Left ventricle myocardium superior (tissue), 1 donor: ENCODE measurements at regions not wholly inside any gene's neighbourhood (a gene's known extent, or its start where the extent isn't known, plus 50 kb on each side); places are given as distances from the start of the nearest gene placed in this dataset.

Experiments
- ATAC-seq: fragments of 200-7000 bp; cut with Tn5 transposase; one replicate; pipeline ENCODE4 v1.9.1; 2020; ENCODE audit warnings: mild to moderate bottlenecking, moderate library complexity
- DNase-seq: peaks from one replicate; pipeline ENCODE4 v3.0.0-alpha.2; 2020
- intact Hi-C: fragments of 100-400 bp; cut with micrococcal nuclease; formaldehyde crosslinking; loops from one replicate; pipeline ENCODE4 v1.11.0; 2022
- donor health status: DM: no; HTN: yes; CAD: no; lungs with severe emphysema.

DNA sequence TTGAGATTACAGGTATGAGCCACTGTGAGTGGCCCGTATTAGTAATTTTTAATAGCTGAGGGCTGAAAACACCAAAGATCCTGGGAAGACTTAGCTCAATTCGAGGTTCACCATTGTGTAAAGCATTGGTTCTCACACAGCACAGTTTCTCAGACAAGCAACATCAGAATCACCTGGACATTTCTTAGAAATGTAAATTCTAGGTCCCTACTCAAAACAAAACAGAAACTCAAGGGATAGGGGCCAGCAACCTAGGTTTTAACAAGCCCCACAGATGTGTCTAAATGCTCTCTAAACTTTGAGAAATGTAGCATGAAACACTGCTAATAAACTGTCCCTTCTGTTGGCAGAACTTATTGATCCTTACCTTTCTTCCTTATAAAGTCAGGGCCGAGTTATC lies 681.2 kb downstream of the RNF144A start:
- ATAC-seq (no peak), DNase-seq (no peak)
- intact Hi-C loops = no loop called here

DNA sequence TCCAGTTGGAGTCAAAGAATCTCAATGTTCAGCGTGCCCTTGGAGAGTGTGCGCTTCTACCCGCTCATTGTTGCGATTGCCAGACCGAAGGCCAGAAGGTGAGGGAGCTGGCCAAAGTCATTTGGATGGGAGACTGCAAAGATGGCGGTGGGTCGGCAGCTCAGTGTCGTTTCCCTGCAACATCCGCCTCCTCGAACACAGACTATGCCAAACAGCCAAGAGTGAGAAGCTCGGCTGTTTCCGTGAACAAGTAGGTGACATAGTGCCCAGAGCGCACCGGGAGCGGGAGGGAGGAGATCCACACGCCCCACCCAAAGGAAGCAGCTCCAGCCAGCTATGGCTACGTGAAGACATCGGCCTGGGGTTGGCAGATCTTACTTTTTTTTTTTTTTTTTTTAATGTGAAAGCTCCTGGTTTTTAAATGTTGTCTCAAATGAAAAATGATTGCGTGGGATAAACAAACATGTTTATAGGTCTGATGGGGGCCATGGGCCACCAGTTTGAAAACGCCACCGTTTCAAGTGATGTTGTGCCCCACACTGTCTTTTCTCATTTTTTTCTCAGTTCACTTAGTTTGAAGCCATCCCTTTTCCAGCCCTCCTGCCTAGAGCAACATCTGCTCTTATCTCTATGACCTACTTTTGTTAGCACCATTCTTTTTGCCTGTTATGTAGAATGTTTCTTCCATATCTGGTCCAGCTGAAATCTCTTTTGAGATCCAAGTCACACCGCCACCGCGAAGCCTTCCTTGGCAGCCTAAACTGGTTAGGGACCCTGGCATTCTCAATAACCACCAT lies 682.4 kb downstream of the RNF144A start:
- DNase-seq (no peak), ATAC-seq (no peak)
- intact Hi-C loops = no loop called here

DNA sequence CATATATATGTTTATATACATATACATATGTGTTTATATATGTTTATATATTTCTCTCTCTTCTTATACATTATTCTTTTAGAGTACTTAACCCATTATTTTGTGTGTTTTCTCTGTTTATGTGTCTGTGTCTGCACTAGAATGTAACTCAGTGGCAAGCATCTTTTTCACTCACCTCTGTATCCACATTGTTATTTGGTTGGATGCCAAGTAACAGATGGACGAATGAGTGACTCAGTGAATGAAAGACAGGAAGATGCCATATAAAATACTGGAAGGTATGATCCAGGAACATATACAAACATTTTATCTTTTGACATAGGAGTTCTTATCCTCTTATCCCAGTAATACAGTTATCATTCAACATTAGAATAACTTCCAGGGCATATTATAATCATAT lies 684.8 kb downstream of the RNF144A start:
- ATAC-seq (no peak), DNase-seq (no peak)
- intact Hi-C loops = no loop called here

DNA sequence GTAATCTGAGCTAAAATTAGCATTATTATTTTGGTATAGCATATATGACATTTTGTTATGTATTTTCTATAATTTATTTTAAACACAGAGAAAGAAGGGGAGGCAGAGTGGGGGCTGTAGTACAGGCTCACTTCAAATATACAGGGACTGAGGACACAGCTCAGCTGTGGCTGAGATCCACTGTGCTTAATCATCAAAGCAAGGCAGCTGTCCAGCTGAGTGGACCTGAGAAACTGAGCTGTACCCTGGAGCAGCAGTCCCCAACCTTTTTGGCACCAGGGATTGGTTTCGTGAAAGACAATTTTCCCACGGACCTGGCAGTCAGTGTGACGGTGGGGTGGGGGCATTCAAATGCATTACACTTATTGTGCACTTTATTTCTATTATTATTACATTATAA lies 687.2 kb downstream of the RNF144A start:
- no peak for ATAC-seq
- intact Hi-C loops = no loop called here
- no peak for DNase-seq

DNA sequence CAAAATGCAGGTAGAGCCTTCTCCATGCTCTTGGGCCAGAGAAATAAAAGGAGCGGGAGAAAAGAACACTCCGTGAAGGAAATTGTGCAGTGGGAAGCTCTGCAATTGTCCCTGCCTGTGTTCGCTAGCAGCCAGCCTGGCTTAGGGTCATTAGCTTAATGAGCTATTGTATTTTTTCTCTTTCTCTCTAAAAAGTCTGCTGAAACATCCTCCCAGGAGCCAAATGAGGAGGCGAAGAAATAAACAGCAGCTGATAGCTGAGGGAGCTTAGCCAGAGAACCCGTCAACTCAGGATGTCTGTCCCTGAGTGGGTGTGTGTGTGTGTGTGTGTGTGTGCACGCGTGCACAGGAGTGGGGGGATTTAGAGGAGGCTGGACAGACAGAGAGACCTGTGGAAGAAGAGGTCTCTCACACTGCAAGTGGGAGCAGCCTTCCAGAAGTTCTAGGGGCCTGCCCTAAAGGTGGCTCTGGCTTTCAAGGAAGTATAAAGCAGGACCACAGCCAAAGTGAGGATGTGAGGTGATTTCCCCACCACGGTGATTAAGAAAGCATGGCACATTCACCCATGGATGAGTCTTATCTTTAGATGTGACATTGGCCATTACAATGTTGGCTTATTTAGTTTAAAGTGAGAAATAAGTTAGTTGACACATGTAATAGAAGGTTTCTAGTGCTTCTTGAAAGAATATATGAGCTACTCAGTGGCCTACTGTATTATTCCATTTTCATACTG lies 690.4 kb downstream of the RNF144A start:
- intact Hi-C loops = no loop called here
- DNase-seq (no peak), ATAC-seq (no peak)

DNA sequence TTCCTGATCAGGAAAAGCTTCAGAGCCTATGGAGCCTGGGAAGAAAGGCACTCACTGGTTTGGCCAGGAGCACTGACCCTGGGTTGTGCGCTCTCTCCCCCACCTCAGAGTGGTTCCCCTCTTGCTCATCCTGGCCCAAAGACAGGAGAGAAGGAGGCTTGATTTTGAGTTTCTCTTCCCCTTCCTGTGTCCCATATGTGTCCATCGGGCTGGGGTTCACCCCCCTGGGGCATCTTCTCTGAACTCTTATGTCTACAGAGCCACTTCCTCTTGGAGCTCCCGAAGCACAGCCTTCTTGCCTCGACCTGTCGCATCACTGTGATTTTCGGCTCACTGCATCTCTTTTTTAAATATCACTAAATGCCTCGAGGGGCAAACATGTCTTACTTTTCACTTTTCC lies 692.3 kb downstream of the RNF144A start:
- intact Hi-C loops = no loop called here

DNA sequence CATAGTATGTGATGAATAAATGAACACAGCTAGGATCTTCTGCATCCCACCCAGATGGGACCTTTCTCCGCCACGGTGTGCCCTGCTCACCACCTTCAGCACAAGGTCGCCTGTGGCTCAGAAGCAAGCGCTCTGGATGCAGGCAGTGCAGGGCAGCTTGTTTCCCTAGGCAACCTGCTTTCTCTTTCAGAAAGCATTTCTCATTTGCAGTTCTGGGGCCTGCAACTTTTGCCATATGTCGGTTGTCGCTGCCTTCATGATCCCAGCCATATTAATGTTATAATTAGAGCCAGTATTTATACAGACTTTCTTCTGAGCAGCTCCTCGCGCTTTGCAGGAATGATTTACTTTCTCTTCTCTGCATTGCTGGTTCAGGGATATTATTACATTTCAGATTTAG lies 692.8 kb downstream of the RNF144A start:
- DNase-seq (no peak), ATAC-seq (no peak)
- intact Hi-C loops = no loop called here

More for the DNA sequence above, 692.3 kb downstream of the RNF144A start:
- DNase-seq = no peak
- ATAC-seq = no peak

DNA sequence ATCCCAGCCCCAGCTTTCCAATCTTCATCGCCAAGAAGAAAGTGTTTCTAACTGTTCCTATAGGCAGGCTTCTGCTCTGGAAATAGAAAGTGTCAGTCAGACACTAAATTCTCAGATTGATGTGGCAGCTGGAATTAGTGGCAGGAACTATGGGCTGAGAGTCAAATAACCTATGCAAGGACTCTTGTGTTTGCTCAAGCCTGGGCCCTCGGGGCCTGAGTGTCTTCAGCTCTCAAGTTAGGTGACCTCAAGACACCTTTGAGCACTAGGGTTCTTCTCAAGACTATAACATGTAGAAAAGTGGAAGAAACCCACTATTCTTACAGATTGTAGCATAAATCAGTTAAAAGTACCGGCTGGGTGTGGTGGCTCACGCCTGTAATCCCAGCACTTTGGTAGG lies 694.5 kb downstream of the RNF144A start:
- no peak for DNase-seq
- intact Hi-C loops = no loop called here
- no peak for ATAC-seq

DNA sequence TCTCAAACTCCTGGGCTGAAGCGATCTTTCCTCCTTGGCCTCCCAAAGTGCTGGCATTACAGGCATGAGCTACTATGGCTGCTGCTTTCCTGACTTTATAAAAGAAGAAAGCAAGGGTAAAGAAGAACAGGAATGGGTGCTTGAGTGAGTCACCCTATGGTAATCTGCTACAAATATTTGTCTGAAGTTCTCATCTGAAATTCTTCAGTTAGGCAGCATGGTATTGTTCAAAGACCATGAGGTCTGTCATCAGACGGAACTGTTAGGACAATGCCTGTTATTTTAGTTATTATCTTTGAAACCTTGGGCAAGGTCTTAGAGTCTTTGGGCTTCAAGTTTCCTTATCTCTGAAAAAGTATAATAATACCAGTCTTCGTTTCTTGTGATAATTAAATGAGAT lies 695.8 kb downstream of the RNF144A start:
- no peak for ATAC-seq
- no peak for DNase-seq
- intact Hi-C loops = no loop called here

DNA sequence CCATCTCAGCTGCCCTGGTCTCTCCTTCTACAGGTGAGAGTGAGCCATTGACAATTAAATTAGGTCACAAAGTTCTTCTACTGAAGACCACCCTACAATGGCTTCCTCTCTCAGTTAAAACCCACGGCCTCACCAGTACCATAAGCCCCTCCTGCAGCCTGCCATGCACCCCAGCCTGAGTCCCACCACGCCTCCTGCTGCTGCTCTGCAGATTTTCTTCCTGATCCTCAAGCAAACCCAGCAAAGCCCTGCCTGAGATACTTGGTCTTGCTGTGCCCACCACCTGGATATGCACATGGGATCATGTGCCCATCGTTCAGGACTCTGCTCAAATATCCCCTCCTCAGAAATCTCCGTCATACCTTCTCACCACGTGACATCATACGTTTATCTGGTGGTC lies 696.6 kb downstream of the RNF144A start:
- intact Hi-C loops = no loop called here
- DNase-seq = no peak
- no peak for ATAC-seq

DNA sequence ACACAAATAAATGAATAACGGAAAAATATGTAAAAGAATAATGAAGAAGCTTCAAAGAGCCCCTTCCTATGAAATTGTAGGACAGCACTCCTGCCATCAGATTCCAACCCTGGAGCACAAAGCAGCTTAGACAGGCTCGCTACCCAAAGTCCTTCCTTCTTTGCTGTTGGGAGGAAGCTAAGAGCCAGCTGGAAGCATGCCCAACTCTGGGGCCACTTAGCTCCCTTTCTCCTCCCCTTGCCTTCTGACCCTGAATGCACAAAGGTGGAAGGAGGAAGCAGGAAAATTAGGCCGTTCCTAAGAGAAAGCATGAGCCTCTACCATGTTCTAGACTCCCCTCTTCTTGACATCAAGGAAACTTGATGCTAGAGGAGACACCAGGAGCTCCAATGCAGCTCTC lies 700.8 kb downstream of the RNF144A start:
- ATAC-seq = no peak
- intact Hi-C loops = no loop called here
- no peak for DNase-seq

DNA sequence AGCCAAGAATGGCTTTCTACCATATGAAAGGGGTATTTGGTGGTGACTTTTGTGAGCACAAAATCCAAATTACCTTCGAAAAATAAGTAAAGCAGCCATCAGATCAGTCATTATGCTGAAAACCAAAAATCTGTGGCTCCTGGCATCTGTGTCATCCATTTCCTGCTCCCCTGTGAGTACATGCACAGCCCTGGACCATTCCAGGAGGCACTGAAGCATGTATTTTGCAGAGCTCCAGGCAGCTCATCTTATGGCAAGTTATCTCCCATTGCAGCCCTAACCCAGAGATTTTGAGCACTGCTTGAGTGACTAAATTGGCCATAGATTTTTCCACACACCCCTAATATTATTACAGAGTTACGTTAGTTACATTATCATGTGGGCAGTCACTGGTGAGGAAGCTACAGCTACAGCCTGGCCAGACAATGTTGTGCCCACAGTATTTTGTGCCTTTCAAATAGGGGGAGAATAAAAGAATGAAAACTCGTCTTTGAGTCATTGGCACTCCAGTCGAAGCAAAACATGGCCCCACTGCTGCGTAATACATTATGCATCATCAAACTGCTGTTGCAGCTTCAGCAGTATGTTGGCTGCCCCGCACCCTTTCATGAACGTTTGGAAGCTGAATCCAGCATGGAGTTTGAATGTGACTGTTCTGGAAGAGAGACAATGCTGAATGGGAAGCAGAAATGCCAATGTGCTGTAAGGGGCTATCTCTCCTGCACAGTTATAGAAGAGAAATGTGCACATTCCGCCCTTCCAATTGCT lies 702.2 kb downstream of the RNF144A start:
- DNase-seq (no peak), ATAC-seq (no peak)
- intact Hi-C loops = no loop called here

DNA sequence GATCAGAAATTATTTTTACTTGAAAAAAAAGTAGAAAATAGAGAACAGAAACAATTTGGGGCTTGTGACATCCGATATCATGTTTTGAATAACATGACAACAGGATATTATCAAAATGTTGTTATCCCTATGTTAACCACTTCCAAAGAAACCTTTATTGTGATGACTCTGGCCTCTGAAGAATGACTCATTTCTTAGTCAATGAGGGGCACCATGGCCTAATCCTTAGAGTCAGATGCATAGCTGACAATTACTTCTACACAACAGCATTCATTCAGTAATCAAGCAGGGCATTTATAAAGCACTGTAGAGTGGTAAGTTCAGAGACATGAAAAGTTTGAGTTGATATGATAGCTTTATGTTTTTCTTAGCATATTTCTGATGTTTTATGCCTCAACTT lies 703.0 kb downstream of the RNF144A start:
- no peak for DNase-seq
- ATAC-seq = no peak
- intact Hi-C loops = no loop called here

DNA sequence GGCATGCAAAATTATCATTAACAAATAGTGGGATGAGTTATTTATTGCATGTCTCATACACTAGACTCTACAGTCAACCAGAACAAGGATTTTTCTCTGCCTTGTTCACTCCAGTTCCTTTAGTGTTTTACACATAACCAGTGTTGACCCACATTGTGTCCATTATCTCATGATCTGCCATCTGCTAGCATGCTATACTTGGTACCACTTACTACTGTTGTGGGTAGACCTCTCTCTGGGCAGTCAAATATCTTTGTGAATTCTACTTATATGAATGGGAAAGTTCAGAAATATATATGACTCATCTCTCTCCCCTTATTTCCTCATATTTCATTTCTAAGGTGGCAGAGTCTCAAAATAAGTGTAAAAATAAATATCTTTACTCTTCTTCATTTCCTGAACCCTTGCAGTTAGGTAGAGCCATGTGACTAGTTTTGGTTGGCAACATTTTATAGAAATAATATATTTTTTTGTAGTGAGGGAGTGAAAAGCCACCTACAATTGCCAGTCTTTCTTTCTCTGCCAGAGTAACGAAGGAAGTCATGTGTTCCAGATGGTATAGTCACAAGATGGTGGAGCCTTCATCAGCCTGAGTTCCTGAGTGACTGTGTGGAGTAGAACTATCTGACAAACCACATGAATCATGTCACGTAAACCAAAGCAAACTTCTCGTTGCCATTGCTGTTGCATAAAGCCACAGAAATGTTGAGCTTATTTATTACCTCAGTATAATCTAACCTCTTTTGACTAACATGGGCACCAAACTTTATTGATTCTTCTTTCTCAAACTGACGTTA lies 704.0 kb downstream of the RNF144A start:
- ATAC-seq (no peak), DNase-seq (no peak)
- intact Hi-C loops = no loop called here

DNA sequence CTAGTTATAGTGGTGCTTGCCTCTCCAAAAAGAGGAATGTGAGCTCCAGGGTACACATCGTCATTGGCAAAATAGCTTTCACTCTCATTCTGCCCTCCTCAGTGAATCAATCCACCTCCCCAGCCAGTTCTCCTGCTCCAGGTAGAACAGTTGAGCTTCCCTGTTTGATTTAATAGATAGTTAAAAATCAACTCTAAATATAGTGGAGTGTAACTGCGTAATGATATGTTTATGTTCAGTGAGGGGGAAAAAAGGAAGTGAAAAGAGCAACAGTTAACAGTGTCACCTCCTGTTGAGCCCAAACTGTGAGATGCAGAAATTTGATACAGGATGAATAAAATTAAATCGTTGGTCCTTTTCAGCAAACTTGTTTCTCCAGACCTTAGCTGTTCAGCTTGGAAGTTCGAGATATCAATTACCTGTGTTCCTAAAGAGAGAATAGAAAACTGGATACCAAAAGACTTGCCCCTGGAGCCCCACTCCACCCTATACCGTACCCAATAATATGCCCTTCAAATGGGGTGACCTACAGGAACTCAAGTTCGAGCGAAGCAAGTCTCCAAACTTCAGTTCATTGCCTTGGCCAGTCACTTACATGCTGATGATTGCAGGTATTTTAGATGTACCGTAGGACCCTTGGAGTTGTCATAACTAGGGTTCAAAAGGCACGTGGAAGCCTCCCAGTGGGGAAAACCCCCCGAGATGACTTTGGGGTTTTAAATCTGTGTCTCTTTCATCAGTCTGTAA lies 708.4 kb downstream of the RNF144A start:
- no peak for DNase-seq
- no peak for ATAC-seq
- intact Hi-C loops = no loop called here

DNA sequence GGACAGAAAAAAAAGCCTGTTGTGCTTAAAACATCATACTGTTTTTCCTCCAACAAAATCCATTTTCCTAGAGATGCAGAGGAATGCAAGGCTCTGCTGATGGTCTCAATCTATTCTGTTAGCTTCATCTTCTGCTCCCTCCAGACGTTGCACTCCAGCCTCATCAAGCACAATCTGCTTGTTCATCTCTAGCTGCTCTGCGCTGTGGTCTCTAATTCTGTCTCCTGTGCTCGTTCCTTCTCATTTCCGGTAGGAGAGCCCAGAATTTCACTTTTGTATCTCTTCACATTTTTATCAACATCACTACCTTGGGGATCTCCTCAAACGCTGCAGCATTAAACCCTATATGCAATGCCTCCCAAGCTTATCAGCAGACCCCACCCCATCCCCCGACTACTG lies 708.9 kb downstream of the RNF144A start:
- no peak for ATAC-seq
- intact Hi-C loops = no loop called here

DNA sequence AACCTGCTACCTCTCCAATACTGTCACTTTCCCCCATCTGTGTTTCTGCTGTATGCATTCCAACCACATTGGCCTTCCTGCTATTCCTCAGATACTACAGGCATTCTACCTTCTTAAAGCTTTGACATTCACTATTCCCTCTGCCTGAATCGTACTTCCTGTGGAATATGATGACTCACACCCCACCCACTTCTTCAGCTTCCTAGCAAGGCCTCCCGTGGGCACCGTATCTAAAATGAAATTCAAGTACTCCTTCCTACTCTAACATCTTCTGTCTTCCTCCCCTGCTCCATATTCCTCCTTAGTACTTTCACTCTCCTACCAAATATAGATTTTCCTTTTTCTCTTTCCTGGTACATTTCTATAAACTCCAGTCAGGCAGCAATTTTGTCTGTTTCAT lies 710.4 kb downstream of the RNF144A start:
- no peak for ATAC-seq
- no peak for DNase-seq
- intact Hi-C loops = no loop called here

More for the DNA sequence above, 708.9 kb downstream of the RNF144A start:
- DNase-seq = no peak

DNA sequence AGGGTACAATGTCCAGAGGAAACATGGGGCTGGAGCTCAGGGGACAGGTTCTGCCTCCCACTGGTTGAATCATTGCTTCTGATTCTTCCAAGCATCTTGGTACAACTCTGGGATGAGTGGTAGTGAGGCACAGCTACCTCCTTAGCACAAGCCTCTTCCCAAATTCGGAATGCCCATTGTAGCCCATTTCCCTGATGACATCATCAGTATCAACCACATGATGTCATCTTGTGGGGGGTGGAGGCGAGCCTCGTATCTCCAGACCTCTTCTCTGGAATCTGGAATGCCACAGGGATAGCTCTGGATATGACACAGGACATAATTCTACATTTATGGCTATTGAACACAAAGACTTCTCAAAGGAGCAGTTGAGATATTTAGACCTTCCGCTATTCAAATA lies 715.2 kb downstream of the RNF144A start:
- DNase-seq (no peak), ATAC-seq (no peak)
- intact Hi-C loops = no loop called here
